Natural killer cell (primary cell): ENCODE measurements at regions not wholly inside any gene's neighbourhood (a gene's known extent, or its start where the extent isn't known, plus 50 kb on each side); places are given as distances from the start of the nearest gene placed in this dataset.

Experiments
- ATAC-seq, 3 donors: fragments of 150-1000 bp in 2 of 3; fragments of 200-7000 bp in 1 of 3; cut with Tn5 transposase; 1 replicate in 1 of 3; 2 replicates in 2 of 3; pipeline ENCODE4 v1.10.0; 2021; ENCODE audit warnings: mild to moderate bottlenecking in 2 of 3, moderate library complexity in 2 of 3
- DNase-seq, 2 donors: peaks; one replicate each; pipeline versions ENCODE4 v3.0.0 to v3.0.0-alpha.2; 2013 to 2021; ENCODE audit warnings: mixed read lengths in 1 of 2
- H3K27ac ChIP-seq: one replicate; pipeline ENCODE4 v1.5.1; 2013; ENCODE audit warnings: mild to moderate bottlenecking, low read length
- H3K27me3 ChIP-seq: one replicate; pipeline ENCODE4 v1.6.1; 2013; ENCODE audit warnings: low read length; ENCODE audit not compliant: control insufficient read depth, insufficient read depth
- H3K36me3 ChIP-seq: one replicate; pipeline ENCODE4 v1.6.1; 2013; ENCODE audit warnings: low read length; ENCODE audit not compliant: control insufficient read depth, insufficient read depth
- H3K4me1 ChIP-seq: one replicate; pipeline ENCODE4 v1.6.1; 2013; ENCODE audit warnings: low read length; ENCODE audit not compliant: control insufficient read depth, insufficient read depth
- H3K4me3 ChIP-seq: one replicate; pipeline ENCODE4 v1.5.1; 2013; ENCODE audit warnings: low read length
- H3K9me3 ChIP-seq: one replicate; pipeline ENCODE4 v1.6.1; 2013; ENCODE audit warnings: low read length; ENCODE audit not compliant: control insufficient read depth, insufficient read depth
- H3K27ac Mint-ChIP-seq, 2 donors: one replicate each; pipeline ENCODE4 v1.8.0; 2022; ENCODE audit warnings: mild to moderate bottlenecking in 2 of 2, mixed read lengths in 2 of 2, moderate library complexity in 1 of 2
- H3K27me3 Mint-ChIP-seq, 2 donors: one replicate each; pipeline ENCODE4 v1.8.0; 2022; ENCODE audit warnings: low read depth in 2 of 2, mixed read lengths in 2 of 2
- H3K36me3 Mint-ChIP-seq: one replicate; pipeline ENCODE4 v1.8.0; 2022; ENCODE audit warnings: mixed read lengths
- H3K4me1 Mint-ChIP-seq, 2 donors: one replicate each; pipeline ENCODE4 v1.8.0; 2022; ENCODE audit warnings: mixed read lengths in 2 of 2
- H3K4me3 Mint-ChIP-seq: one replicate; pipeline ENCODE4 v1.8.0; 2022; ENCODE audit warnings: mild to moderate bottlenecking, moderate library complexity, mixed read lengths
- H3K9me3 Mint-ChIP-seq, 2 donors: one replicate each; pipeline ENCODE4 v1.8.0; 2022; ENCODE audit warnings: mixed read lengths in 2 of 2
- WGBS: methylation state at CpG from one replicate; pipeline ENCODE4 v1.1.7; 2013; ENCODE audit warnings: missing lambda C conversion rate; ENCODE audit not compliant: insufficient coverage; 5-methylcytosine and 5-hydroxymethylcytosine counted together
- intact Hi-C: fragments of 100-400 bp; cut with micrococcal nuclease; formaldehyde crosslinking; loops from one replicate; pipeline ENCODE4 v1.14.2; 2022
- TF ChIP-seq, protein P1 (sequence below): fragments of 200-600 bp; IDR thresholded peaks from one replicate; pipeline ENCODE4 v1.8.0; 2022; ENCODE audit warnings: antibody characterized with exemption

DNA sequence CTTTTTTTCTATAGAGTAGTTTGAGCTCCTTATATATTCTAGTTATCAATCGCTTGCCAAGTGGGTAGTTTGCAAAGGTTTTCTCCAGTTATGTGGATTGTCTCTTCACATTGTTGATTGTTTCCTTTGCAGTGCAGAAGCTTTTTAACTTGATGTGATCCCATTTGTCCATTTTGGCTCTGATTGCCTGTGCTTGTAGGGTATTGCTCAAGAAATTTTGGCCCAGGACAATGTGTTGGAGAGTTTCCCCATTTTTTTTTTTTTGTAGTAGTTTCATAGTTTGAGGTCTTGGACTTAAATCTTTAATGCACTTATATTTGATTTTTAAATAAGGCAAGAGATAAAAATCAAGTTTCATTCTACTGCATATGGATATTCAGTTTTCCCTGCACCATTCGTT is 774.8 kb upstream of the ADAMTS5 start:
- H3K9me3 Mint-ChIP-seq = peaks cover 6 to 8% of the 10 kb centered on the region in 2 donors
- DNase-seq = no peak
- H3K27me3 Mint-ChIP-seq = no peaks in the 10 kb centered on the region
- no peaks in the 10 kb centered on the region for H3K36me3 ChIP-seq
- H3K27ac ChIP-seq = no peak overlapping the region
- TF ChIP-seq, protein P1, sequence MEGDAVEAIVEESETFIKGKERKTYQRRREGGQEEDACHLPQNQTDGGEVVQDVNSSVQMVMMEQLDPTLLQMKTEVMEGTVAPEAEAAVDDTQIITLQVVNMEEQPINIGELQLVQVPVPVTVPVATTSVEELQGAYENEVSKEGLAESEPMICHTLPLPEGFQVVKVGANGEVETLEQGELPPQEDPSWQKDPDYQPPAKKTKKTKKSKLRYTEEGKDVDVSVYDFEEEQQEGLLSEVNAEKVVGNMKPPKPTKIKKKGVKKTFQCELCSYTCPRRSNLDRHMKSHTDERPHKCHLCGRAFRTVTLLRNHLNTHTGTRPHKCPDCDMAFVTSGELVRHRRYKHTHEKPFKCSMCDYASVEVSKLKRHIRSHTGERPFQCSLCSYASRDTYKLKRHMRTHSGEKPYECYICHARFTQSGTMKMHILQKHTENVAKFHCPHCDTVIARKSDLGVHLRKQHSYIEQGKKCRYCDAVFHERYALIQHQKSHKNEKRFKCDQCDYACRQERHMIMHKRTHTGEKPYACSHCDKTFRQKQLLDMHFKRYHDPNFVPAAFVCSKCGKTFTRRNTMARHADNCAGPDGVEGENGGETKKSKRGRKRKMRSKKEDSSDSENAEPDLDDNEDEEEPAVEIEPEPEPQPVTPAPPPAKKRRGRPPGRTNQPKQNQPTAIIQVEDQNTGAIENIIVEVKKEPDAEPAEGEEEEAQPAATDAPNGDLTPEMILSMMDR = no peak
- no peak overlapping the region for H3K4me3 ChIP-seq
- intact Hi-C loops = no loop called here
- H3K27me3 ChIP-seq = no peaks in the 10 kb centered on the region
- 93% methylated on average over 2 of the region's 2 CpGs for WGBS
- no peaks in the 10 kb centered on the region for H3K4me1 Mint-ChIP-seq
- H3K4me1 ChIP-seq = no peaks in the 10 kb centered on the region
- no peak overlapping the region for H3K27ac Mint-ChIP-seq
- no peaks in the 10 kb centered on the region for H3K36me3 Mint-ChIP-seq
- H3K9me3 ChIP-seq = peaks cover 2% of the 10 kb centered on the region
- ATAC-seq = no peak
- H3K4me3 Mint-ChIP-seq = no peak overlapping the region

DNA sequence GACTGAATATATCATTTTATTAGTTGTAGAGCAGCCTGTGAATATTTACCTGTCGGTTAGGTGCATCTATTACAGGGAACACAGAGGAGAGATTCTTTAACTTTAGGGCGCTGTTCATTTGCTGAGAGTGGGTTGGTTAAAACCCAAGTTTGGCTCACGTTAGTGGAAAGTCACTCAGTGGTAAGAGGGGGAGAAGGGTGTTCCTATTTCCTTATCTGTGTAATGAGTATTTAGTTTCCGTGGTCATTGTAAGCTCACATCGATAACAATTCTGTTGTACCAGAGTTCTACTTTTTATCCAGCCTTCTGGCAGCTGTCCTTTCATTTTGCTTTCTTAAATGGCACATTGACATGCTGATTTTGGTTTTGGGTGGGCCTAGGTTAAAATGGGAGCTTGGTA is 773.2 kb upstream of the ADAMTS5 start:
- 93% methylated on average over 5 of the region's 5 CpGs for WGBS
- Histone ChIP-seq H3K36me3 (no peaks in the 10 kb centered on the region), H3K27ac (no peak overlapping the region), H3K4me1 (no peaks in the 10 kb centered on the region), H3K4me3 (no peak overlapping the region), H3K9me3 (peaks cover 2% of the 10 kb centered on the region), H3K27me3 (no peaks in the 10 kb centered on the region)
- TF ChIP-seq, protein P1 = no peak
- ATAC-seq (no peak), DNase-seq (no peak)
- Mint-ChIP-seq H3K9me3 (peaks cover 6 to 8% of the 10 kb centered on the region in 2 donors), H3K36me3 (no peaks in the 10 kb centered on the region), H3K4me1 (no peaks in the 10 kb centered on the region), H3K27ac (no peak overlapping the region), H3K27me3 (no peaks in the 10 kb centered on the region), H3K4me3 (no peak overlapping the region)
- intact Hi-C loops = no loop called here

DNA sequence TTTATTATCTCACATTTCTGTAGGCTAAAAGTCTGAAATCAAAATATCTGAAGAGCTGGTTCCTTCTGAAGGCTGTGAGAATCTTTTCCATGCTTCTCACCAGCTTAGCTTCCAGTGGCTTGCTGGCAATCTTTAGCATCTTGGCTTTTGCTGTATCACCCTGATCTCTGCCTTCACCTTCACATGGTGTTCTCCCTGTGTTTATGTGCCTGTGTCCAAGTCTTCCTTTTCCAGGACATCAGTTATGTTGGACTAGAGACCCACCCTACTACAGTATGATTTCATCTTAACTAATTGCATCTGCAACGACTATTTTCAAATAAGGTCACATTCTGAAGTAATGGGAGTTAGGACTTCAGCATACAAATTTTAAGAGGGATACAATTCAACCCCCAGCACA is 772.3 kb upstream of the ADAMTS5 start:
- no peaks in the 10 kb centered on the region for H3K27me3 Mint-ChIP-seq
- intact Hi-C loops = no loop called here
- DNase-seq = no peak

DNA sequence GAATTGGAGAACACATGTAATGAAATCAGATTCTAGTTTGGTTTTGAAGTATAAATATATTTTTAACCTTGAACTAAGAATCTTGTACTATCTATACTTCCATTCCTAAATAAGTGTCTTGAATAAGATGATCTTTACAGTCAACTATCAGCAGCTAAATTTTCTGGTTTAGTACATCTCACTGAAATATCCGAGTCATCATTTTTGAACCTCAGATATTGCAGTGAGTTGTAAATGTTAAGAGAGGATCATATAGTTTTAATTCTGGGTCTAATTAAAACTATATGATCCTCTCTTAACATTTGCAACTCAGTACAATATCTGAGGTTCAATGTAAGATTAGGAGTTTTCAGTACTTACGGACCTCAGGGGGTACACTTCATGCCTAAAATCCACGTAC is 768.8 kb upstream of the ADAMTS5 start:
- Histone ChIP-seq H3K27me3 (no peaks in the 10 kb centered on the region), H3K36me3 (no peaks in the 10 kb centered on the region), H3K27ac (no peak overlapping the region), H3K4me1 (no peaks in the 10 kb centered on the region), H3K4me3 (no peak overlapping the region), H3K9me3 (no peaks in the 10 kb centered on the region)
- no peaks in the 10 kb centered on the region for H3K36me3 Mint-ChIP-seq
- TF ChIP-seq, protein P1 = no peak
- intact Hi-C loops = no loop called here
- ATAC-seq = no peak
- DNase-seq = no peak
- H3K4me3 Mint-ChIP-seq = no peak overlapping the region
- H3K4me1 Mint-ChIP-seq = no peaks in the 10 kb centered on the region
- WGBS = 93% methylated on average over 2 of the region's 3 CpGs
- H3K27ac Mint-ChIP-seq = no peak overlapping the region
- peaks cover 3 to 4% of the 10 kb centered on the region in 2 donors for H3K9me3 Mint-ChIP-seq
- no peaks in the 10 kb centered on the region for H3K27me3 Mint-ChIP-seq

More for the DNA sequence above, 772.3 kb upstream of the ADAMTS5 start:
- no peaks in the 10 kb centered on the region for H3K27me3 ChIP-seq
- no peaks in the 10 kb centered on the region for H3K4me1 ChIP-seq
- WGBS = 80% methylated on average over 1 of the region's 1 CpG
- H3K9me3 Mint-ChIP-seq = peaks cover 2 to 8% of the 10 kb centered on the region in 2 donors
- no peak overlapping the region for H3K4me3 Mint-ChIP-seq
- no peak overlapping the region for H3K27ac Mint-ChIP-seq
- no peaks in the 10 kb centered on the region for H3K36me3 ChIP-seq
- H3K27ac ChIP-seq = no peak overlapping the region
- no peaks in the 10 kb centered on the region for H3K4me1 Mint-ChIP-seq
- TF ChIP-seq, protein P1 = no peak
- ATAC-seq = no peak
- H3K36me3 Mint-ChIP-seq = no peaks in the 10 kb centered on the region
- H3K4me3 ChIP-seq = no peak overlapping the region
- H3K9me3 ChIP-seq = peaks cover 2% of the 10 kb centered on the region
